Epithelial cell of esophagus (primary cell): ENCODE measurements at regions not wholly inside any gene's neighbourhood (a gene's known extent, or its start where the extent isn't known, plus 50 kb on each side); places are given as distances from the start of the nearest gene placed in this dataset.
"Not testable (repeated sequence)": the region's sequence is repeated elsewhere in the genome, so short reads cannot be mapped to it uniquely, and the experiment has no call there.

Source experiments
- DNase-seq: peaks from one replicate; pipeline ENCODE4 v3.0.0; 2010; ENCODE audit warnings: low read depth
- H3K4me3 ChIP-seq: 2 replicates; pipeline ENCODE4 v1.5.1; 2011; ENCODE audit warnings: mild to moderate bottlenecking, low read length, control low read depth
- CTCF ChIP-seq: IDR thresholded peaks from 2 replicates; pipeline ENCODE4 v1.5.1; 2011; ENCODE audit warnings: low read depth, mild to moderate bottlenecking, low read length, control low read depth, inconsistent platforms; ENCODE audit not compliant: insufficient read depth; ENCODE audit errors: missing control alignments

DNA sequence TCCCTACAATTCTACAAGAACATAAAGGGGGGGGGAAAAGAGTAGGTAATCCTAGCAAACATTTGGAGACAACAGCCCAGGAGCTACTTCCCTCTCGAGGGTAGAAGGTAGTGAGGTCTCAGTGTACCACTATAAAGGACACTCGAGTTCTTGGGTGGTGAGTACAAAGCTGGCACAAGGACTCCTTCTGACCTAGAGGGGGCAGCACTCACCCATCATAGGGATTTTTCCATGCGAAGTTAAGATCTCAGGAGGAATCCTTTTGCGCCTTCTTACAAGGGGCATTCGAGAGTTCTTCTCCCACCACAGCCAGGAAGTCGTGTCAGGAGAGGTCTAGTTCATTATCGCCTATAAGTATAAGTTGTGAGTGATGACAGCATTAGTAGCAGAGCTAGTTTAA is 200.2 kb upstream of the RBM19 start:
- H3K4me3 ChIP-seq = no peak overlapping the region
- no peak for DNase-seq
- no peak for TF ChIP-seq CTCF

DNA sequence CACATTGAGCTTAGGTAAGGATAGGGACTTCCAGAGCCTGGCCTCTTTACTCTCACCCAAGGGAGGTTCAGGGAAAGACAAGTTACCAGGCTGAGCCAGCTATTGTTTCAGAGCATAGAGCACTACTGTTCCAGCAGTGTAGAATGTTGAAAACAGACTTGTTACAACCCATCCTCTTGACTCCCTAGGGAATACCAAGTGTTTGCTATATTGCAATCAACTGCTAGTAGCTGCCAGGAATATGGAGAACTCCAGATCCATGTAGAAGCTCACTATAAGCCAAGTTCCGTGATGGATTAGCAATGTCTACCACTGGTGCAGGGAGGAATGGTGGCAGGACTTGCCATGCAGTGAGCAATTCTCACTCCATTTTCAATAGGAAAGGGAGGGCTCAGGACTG is 199.8 kb upstream of the RBM19 start:
- DNase-seq = no peak
- TF ChIP-seq CTCF = no peak
- no peak overlapping the region for H3K4me3 ChIP-seq

DNA sequence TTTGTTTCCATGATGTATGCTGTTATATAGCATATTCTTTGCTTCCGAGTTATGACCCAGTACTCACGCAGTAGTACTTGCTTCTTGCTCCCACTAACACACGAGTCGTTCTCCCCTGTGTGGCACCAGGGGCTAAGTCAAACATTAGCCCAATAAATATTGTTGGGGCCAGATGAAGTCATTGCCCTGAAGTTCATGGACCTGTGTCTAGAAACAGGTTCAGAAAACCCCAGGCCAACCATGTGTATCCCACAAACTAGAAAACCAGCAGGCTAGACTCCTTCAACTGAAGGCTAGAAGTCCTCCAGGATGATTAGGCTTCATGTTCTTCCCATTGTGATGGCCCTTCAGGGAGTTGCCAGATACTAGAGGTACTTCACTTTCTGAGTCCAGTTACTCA is 198.2 kb upstream of the RBM19 start:
- no peak for TF ChIP-seq CTCF
- no peak for DNase-seq
- no peak overlapping the region for H3K4me3 ChIP-seq

GRCh38 chr12:114163771-114164170 is 197.6 kb upstream of the RBM19 start:
- peak; percentile 22 for DNase-seq
- no peak overlapping the region for H3K4me3 ChIP-seq
- TF ChIP-seq CTCF = no peak

DNA sequence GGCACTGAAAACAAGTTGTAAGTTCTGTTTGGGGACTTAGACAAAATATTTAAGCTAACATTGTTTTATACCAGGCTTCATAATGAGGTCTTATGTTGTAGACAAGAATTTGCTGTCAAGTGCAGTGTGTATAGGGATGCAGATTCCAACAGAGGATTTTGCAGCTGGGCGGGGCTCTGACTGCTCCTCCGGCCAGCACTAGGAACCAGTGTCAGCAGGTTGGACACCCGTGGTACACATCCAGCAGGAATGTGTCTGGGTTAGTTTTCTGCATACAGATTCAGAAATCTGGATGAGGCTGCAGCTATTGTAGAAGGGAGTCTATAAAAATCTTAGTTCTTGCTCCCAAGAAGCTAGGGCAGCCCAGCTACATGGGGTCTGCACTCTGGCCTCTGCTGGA is 194.3 kb upstream of the RBM19 start:
- TF ChIP-seq CTCF = no peak
- DNase-seq = no peak
- H3K4me3 ChIP-seq = no peak overlapping the region

- no peak for DNase-seq
- no peak for TF ChIP-seq CTCF
- no peak overlapping the region for H3K4me3 ChIP-seq
Observed at GRCh38 chr12:114152890-114153289, 186.8 kb upstream of the RBM19 start.

GRCh38 chr12:114152066-114152465 is 185.9 kb upstream of the RBM19 start:
- no peak overlapping the region for H3K4me3 ChIP-seq
- TF ChIP-seq CTCF = no peak
- DNase-seq = no peak

DNA sequence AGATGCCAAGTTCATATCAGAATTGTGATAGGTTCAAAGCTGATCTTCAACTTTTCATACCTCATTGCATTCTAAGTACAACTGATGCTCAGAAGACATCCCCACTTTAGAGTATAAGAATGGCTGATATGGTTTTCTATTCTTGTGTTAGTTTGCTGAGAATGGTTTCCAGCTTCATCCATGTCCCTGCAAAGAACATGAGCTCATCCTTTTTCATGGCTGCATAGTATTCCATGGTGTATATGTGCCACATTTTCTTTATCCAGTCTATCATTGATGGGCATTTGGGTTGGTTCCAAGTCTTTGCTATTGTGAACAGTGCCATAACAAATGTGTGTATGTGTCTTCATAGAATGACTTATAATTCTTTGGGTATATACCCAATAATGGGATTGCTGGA is 184.5 kb upstream of the RBM19 start:
- H3K4me3 ChIP-seq, DNase-seq: not testable (repeated sequence)
